ENCODE measurements at regions not wholly inside any gene's neighbourhood (a gene's known extent, or its start where the extent isn't known, plus 50 kb on each side); places are given as distances from the start of the nearest gene placed in this dataset.
"Not testable (repeated sequence)": the region's sequence is repeated elsewhere in the genome, so short reads cannot be mapped to it uniquely, and the experiment has no call there.

DNA sequence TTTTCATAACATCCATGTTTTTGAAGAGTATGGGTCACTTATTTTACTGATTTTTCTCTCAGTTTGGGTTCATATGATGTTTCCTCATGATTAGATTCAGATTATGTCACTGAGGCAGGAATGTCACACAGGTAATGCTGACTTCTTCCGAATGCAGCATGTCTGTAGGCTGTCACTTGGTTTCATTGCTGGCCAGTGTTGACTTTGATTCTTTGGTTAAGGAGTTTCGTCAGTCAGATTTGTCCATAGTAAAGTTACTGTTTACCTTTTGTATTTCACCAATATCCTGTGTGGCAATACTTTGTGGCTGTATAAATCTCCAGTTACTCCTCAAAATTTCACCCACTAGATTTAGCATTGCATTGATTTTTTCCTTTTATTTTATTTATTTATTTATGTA, 105.6 kb downstream of the MRPL57 start:
- TF ChIP-seq CTCF (IDR thresholded peaks at IDR 0.05; ENCODE audit: low read depth, low read length): no peak
- DNase-seq (ENCODE audit: extremely low read depth, low read depth): no peak

DNA sequence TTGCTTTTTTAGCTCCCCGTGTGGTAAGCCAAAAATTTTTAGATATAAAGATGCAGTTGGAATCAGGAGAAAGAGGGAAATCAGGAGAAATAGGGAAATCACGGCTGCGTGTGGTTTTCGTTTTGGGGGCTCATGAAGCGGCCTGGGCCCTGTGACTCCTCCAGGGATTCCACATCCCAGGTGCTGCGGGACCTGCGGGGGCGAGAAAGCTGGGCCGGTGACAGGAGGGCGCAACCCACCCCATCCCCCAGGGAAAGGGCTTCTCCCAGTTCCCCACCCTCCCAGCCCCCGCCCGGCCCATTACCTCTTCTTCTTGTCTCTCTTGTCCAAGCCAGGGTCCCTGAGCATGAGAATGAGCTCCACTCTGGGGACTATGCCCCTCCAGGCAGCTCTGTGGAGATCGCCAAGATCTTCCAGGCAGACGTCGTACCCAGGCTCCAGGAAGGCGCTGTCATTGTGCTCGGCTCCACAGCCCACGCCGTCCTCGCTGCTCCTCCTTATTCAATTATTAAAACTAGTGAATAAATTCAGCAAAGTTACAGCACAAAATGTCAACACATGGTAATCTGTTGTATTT, 111.0 kb downstream of the MRPL57 start:
- TF ChIP-seq CTCF (IDR thresholded peaks at IDR 0.05; ENCODE audit: low read depth, low read length): no peak
- no peak for DNase-seq (ENCODE audit: extremely low read depth, low read depth)

DNA sequence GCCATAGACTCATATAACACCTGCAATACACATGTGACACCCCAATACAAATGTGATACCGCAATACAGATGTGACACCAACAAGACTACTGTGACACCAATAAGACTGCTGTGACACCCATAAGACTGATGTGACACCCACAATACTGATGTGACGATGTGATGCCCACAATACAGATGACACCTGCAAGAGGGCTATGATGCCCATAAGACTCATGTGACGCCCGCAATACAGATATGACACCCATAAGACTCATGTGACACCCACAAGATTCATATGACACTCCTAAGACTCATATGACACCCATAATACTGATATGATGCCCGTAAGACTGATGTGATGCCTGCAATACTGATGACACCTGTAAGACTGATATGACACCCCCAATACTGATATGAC, 113.0 kb downstream of the MRPL57 start:
- TF ChIP-seq CTCF (IDR thresholded peaks at IDR 0.05; ENCODE audit: low read depth, low read length): no peak
- no peak for DNase-seq (ENCODE audit: extremely low read depth, low read depth)

DNA sequence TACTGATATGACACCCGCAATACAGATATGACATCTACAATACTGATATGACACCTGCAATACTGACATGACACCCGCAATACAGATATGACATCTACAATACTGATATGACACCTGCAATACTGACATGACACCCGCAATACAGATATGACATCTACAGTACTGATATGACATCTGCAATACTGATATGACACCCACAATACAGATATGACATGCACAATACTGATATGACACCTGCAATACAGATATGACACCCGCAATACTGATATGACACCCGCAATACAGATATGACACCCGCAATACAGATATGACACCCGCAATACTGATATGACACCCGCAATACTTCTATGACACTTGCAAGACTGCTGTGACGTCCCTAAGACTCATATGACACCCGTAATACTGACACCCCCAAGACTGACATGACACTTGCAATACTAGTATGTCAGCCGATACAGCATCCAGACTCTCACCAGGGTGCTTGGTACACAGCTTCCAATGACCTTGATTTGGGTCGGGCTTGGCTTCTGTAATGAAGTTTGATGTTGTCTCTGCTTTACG, 114.1 kb downstream of the MRPL57 start:
- DNase-seq (ENCODE audit: extremely low read depth, low read depth): not testable (repeated sequence)

- no peak for TF ChIP-seq CTCF (IDR thresholded peaks at IDR 0.05; ENCODE audit: low read depth, low read length)
- DNase-seq (ENCODE audit: extremely low read depth, low read depth): no peak
Measured at GRCh38 chr13:21291840-21292239, 115.4 kb downstream of the MRPL57 start.

DNA sequence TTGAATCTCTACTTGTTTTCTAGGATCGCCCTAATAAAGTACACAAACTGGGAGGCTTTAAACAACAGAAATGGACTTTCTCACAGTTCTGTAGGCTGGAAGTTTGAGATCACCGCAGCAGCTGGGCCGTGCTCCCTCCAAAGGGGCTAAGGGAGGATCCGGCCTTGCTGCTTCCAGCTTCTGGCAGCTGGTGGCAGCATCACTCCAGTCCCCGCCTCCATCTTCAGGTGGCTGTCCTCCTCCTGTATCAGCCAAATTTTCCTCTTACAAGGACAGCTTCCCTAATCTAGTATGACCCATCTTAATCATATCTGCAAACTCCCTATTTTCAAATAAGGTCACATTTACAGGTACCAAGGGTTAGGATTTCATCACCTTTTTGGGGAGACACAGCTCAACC, 120.5 kb downstream of the MRPL57 start:
- TF ChIP-seq CTCF (IDR thresholded peaks at IDR 0.05; ENCODE audit: low read depth, low read length): peak; percentile 54
- not testable (repeated sequence) for DNase-seq (ENCODE audit: extremely low read depth, low read depth)

DNA sequence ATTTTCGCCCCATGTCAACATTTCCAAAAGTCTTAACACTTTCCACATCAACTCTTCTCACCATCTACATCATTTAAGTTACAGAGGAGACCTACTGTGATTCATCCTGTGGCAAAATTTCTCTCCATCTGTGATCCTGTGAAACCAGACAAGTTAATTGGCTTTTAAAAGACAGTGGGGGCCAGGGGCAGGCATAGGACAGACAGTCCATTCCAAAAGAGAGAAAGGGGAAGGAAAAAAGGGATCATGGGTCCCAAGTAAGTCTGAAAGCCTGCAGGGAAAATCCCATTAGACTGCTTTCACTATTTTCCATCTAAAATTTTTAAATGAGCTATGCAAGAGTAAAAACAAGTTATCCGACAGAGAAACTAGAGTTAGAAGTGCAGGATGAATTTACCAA, 121.0 kb downstream of the MRPL57 start:
- no peak for DNase-seq (ENCODE audit: extremely low read depth, low read depth)
- no peak for TF ChIP-seq CTCF (IDR thresholded peaks at IDR 0.05; ENCODE audit: low read depth, low read length)

All from AG09319 (cell line).